ENCODE measurements at regions not wholly inside any gene's neighbourhood (a gene's known extent, or its start where the extent isn't known, plus 50 kb on each side); places are given as distances from the start of the nearest gene placed in this dataset.

DNA sequence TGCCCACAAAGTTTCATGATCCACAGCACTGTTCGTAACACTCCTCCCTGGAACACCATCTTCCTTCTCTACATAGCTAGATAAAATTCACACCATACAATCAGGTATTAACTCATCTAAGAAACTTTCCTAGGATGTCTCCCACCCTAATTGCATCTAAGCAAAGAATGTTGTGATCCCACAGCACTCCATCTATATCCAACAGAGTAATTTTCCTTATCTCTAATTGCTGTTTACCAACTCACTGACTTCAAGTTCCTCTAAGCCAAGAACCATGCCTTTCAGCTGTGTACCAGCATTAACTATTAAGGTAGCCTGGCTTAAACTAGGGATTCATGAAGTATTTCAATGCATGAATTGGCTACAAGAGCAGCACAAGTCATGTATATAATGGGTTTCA, 114.2 kb downstream of the SIPA1L2 start:
- TF ChIP-seq, protein P1, sequence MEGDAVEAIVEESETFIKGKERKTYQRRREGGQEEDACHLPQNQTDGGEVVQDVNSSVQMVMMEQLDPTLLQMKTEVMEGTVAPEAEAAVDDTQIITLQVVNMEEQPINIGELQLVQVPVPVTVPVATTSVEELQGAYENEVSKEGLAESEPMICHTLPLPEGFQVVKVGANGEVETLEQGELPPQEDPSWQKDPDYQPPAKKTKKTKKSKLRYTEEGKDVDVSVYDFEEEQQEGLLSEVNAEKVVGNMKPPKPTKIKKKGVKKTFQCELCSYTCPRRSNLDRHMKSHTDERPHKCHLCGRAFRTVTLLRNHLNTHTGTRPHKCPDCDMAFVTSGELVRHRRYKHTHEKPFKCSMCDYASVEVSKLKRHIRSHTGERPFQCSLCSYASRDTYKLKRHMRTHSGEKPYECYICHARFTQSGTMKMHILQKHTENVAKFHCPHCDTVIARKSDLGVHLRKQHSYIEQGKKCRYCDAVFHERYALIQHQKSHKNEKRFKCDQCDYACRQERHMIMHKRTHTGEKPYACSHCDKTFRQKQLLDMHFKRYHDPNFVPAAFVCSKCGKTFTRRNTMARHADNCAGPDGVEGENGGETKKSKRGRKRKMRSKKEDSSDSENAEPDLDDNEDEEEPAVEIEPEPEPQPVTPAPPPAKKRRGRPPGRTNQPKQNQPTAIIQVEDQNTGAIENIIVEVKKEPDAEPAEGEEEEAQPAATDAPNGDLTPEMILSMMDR (IDR thresholded peaks at IDR 0.05) = no peak

DNA sequence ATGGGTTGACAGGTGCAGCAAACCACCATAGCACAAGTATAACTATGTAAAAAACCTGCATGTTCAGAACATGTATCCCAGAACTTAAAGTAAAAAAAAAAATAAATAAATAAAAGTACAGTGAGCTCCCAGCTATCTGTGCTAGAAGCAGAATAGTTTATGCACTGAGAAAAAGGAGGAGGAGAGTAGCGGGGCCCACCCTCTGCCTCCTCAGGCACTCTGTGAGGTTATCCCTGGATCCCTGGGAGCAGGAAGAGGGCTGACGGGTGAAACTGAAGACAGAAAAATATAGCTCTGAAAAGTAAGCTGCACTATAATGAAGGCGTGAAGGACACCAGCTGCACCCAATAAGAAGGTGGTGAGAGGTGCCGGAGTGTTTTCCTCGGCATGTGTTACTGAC, 117.2 kb downstream of the SIPA1L2 start:
- TF ChIP-seq, protein P1 (IDR thresholded peaks at IDR 0.05) = no peak

- TF ChIP-seq, protein P1 (IDR thresholded peaks at IDR 0.05) = no peak
These were observed 118.8 kb downstream of the SIPA1L2 start for GRCh38 chr1:232511172-232511571.

- TF ChIP-seq, protein P1 (IDR thresholded peaks at IDR 0.05) = no peak
These were observed 119.4 kb downstream of the SIPA1L2 start for GRCh38 chr1:232510367-232511110.

DNA sequence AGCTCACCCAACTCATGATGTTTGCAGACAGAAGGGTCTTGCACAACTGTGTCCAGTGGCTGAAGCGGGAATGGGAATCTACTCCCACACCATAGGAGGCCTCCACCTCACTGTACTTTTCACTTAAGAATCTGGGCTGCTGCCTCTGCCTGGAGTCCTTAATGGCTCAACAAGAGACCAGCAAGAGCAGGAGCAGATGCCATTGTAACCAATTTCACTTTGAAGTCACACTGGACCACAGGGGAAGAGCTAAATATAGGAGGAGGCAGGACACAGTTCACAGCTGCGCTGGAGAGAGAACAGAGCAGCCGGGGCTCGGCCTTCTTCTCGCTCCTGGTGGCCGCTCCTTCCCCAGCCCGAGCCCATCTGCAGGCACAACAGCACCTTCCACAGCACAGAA, 120.4 kb downstream of the SIPA1L2 start:
- TF ChIP-seq, protein P1 (IDR thresholded peaks at IDR 0.05) = no peak

- TF ChIP-seq, protein P1 (IDR thresholded peaks at IDR 0.05) = no peak
These were observed 121.7 kb downstream of the SIPA1L2 start for GRCh38 chr1:232508130-232508701.

DNA sequence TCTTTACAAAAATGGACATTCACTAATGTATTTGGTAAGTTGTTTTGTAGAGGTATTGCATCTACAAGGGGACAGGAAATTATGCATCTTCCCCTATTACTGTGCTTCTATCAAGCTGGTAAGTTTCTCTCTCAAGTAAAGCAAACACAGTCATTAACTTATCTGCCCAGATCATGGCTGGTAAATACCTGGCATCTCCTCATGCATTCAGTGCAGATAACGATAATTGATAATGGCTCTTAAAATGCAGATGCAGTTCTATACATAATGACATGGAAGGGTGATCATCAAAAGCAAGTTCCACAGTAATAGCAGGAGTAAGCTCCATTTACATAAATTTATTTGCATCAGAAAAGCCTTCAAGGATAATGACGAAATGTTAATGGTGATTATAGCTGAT, 122.4 kb downstream of the SIPA1L2 start:
- TF ChIP-seq, protein P1 (IDR thresholded peaks at IDR 0.05) = no peak

Measured in LNCAP (cell line).